Tibial nerve (tissue), 4 donors: ENCODE measurements at regions not wholly inside any gene's neighbourhood (a gene's known extent, or its start where the extent isn't known, plus 50 kb on each side); places are given as distances from the start of the nearest gene placed in this dataset.

Experiments
- DNase-seq, 2 donors: peaks; one replicate each; pipeline ENCODE4 v3.0.0-alpha.2; 2019; ENCODE audit warnings: low spot score in 2 of 2
- H3K27ac ChIP-seq, 4 donors: fragments of 200-600 bp; sonication (generic) in 3 of 4; one replicate each; pipeline ENCODE4 v1.5.1; 2017 to 2019; ENCODE audit warnings: mild to moderate bottlenecking in 1 of 4
- H3K27me3 ChIP-seq, 2 donors: fragments of 200-600 bp; sonication (generic) in 1 of 2; one replicate each; pipeline versions ENCODE4 v1.5.1 to v1.6.0; 2017 to 2019
- H3K36me3 ChIP-seq, 3 donors: fragments of 200-600 bp; sonication (generic); one replicate each; pipeline ENCODE4 v1.5.1; 2018 to 2019
- H3K4me1 ChIP-seq, 4 donors: fragments of 200-600 bp; sonication (generic) in 3 of 4; one replicate each; pipeline ENCODE4 v1.5.1; 2017 to 2019
- H3K4me3 ChIP-seq, 4 donors: fragments of 200-600 bp; sonication (generic) in 3 of 4; one replicate each; pipeline ENCODE4 v1.5.1; 2017 to 2019; ENCODE audit warnings: mild to moderate bottlenecking in 1 of 4, moderate library complexity in 1 of 4
- H3K9me3 ChIP-seq, 4 donors: fragments of 200-600 bp; sonication (generic) in 3 of 4; one replicate each; pipeline ENCODE4 v1.5.1; 2017 to 2019
- CTCF ChIP-seq, 5 experiments: fragments of 200-600 bp in 3 of 5; fragments of 450-650 bp in 2 of 5; sonication (generic) in 3 of 5; IDR thresholded peaks; one replicate each; pipeline ENCODE4 v1.5.1; 2016 to 2019; ENCODE audit warnings: antibody characterized with exemption in 5 of 5, mild to moderate bottlenecking in 3 of 5, moderate library complexity in 2 of 5
- EP300 ChIP-seq, 2 donors: sonication (generic); formaldehyde crosslinking; IDR thresholded peaks; one replicate each; pipeline ENCODE4 v1.6.1; 2017; ENCODE audit warnings: antibody characterized with exemption in 2 of 2, mild to moderate bottlenecking in 1 of 2
- POLR2A ChIP-seq, 2 donors: fragments of 450-650 bp; IDR thresholded peaks; one replicate each; pipeline ENCODE4 v1.6.1; 2017; ENCODE audit warnings: antibody characterized with exemption in 2 of 2, mild to moderate bottlenecking in 2 of 2, moderate library complexity in 2 of 2
- WGBS, 2 donors: methylation state at CpG; one replicate each; pipeline ENCODE4 v1.1.5; 2018; 5-methylcytosine and 5-hydroxymethylcytosine counted together

GRCh38 chrX:120740072-120740471 lies 110.2 kb upstream of the C1GALT1C1 start:
- H3K27me3 ChIP-seq: no peaks in the 10 kb centered on the region

GRCh38 chrX:120739300-120739699 lies 109.4 kb upstream of the C1GALT1C1 start:
- Histone ChIP-seq H3K27ac (no peak overlapping the region), H3K27me3 (no peaks in the 10 kb centered on the region), H3K4me3 (no peak overlapping the region), H3K4me1 (no peaks in the 10 kb centered on the region), H3K9me3 (no peaks in the 10 kb centered on the region), H3K36me3 (no peaks in the 10 kb centered on the region)
- no peak for TF ChIP-seq POLR2A (IDR thresholded peaks at IDR 0.05)
- no peak for DNase-seq

More at GRCh38 chrX:120740072-120740471, 110.2 kb upstream of the C1GALT1C1 start:
- no peak for DNase-seq
- 69 to 73% methylated on average over 2 of the region's 2 CpGs for WGBS, 2 donors
- TF ChIP-seq POLR2A (IDR thresholded peaks at IDR 0.05) (no peak), CTCF (IDR thresholded peaks at IDR 0.05) (no peak), EP300 (IDR thresholded peaks at IDR 0.05) (no peak)
- H3K4me1 ChIP-seq: no peaks in the 10 kb centered on the region
- no peaks in the 10 kb centered on the region for H3K36me3 ChIP-seq
- H3K27ac ChIP-seq: no peak overlapping the region
- no peaks in the 10 kb centered on the region for H3K9me3 ChIP-seq
- H3K4me3 ChIP-seq: no peak overlapping the region

GRCh38 chrX:120736989-120737388 lies 107.1 kb upstream of the C1GALT1C1 start:
- TF ChIP-seq CTCF (IDR thresholded peaks at IDR 0.05) (no peak), EP300 (IDR thresholded peaks at IDR 0.05) (no peak), POLR2A (IDR thresholded peaks at IDR 0.05) (no peak)
- Histone ChIP-seq H3K9me3 (no peaks in the 10 kb centered on the region), H3K4me3 (no peak overlapping the region), H3K27ac (no peak overlapping the region), H3K36me3 (no peaks in the 10 kb centered on the region), H3K27me3 (no peaks in the 10 kb centered on the region), H3K4me1 (no peaks in the 10 kb centered on the region)
- WGBS, 2 donors: 70 to 92% methylated on average over 1 of the region's 1 CpG
- no peak for DNase-seq

GRCh38 chrX:120735966-120736365 lies 106.1 kb upstream of the C1GALT1C1 start:
- DNase-seq: no peak
- no peaks in the 10 kb centered on the region for H3K27me3 ChIP-seq
- H3K9me3 ChIP-seq: no peaks in the 10 kb centered on the region
- 98% methylated on average over 2 of the region's 2 CpGs for WGBS, 2 donors
- no peak overlapping the region for H3K4me3 ChIP-seq
- no peaks in the 10 kb centered on the region for H3K36me3 ChIP-seq
- TF ChIP-seq POLR2A (IDR thresholded peaks at IDR 0.05) (no peak), CTCF (IDR thresholded peaks at IDR 0.05) (no peak), EP300 (IDR thresholded peaks at IDR 0.05) (no peak)
- no peaks in the 10 kb centered on the region for H3K4me1 ChIP-seq
- no peak overlapping the region for H3K27ac ChIP-seq

- no peak for DNase-seq
- H3K27ac ChIP-seq: no peak overlapping the region
- H3K27me3 ChIP-seq: no peaks in the 10 kb centered on the region
- peaks cover 0 to 4% (median 0%) of the 10 kb centered on the region in 4 donors for H3K4me1 ChIP-seq
- 93 to 95% methylated on average over 28 to 33 of the region's 33 CpGs for WGBS, 2 donors
- H3K9me3 ChIP-seq: no peaks in the 10 kb centered on the region
- H3K36me3 ChIP-seq: no peaks in the 10 kb centered on the region
- no peak overlapping the region for H3K4me3 ChIP-seq
- no peak for TF ChIP-seq POLR2A (IDR thresholded peaks at IDR 0.05)
- no peak for TF ChIP-seq EP300 (IDR thresholded peaks at IDR 0.05)
- no peak for TF ChIP-seq CTCF (IDR thresholded peaks at IDR 0.05)
These were observed 103.0 kb upstream of the C1GALT1C1 start for GRCh38 chrX:120732879-120733278.

- H3K4me3 ChIP-seq: no peak overlapping the region
- TF ChIP-seq EP300 (IDR thresholded peaks at IDR 0.05) (no peak), POLR2A (IDR thresholded peaks at IDR 0.05) (no peak), CTCF (IDR thresholded peaks at IDR 0.05) (no peak)
- no peak for DNase-seq
- WGBS, 2 donors: 84% methylated on average over 7 of the region's 7 CpGs
- no peaks in the 10 kb centered on the region for H3K9me3 ChIP-seq
- H3K27me3 ChIP-seq: no peaks in the 10 kb centered on the region
- no peak overlapping the region for H3K27ac ChIP-seq
- H3K36me3 ChIP-seq: no peaks in the 10 kb centered on the region
- H3K4me1 ChIP-seq: peaks cover 0 to 4% (median 0%) of the 10 kb centered on the region in 4 donors
These were observed 102.6 kb upstream of the C1GALT1C1 start for GRCh38 chrX:120732461-120732860.
